ENCODE measurements at regions not wholly inside any gene's neighbourhood (a gene's known extent, or its start where the extent isn't known, plus 50 kb on each side); places are given as distances from the start of the nearest gene placed in this dataset.
"Not testable (repeated sequence)": the region's sequence is repeated elsewhere in the genome, so short reads cannot be mapped to it uniquely, and the experiment has no call there.

DNA sequence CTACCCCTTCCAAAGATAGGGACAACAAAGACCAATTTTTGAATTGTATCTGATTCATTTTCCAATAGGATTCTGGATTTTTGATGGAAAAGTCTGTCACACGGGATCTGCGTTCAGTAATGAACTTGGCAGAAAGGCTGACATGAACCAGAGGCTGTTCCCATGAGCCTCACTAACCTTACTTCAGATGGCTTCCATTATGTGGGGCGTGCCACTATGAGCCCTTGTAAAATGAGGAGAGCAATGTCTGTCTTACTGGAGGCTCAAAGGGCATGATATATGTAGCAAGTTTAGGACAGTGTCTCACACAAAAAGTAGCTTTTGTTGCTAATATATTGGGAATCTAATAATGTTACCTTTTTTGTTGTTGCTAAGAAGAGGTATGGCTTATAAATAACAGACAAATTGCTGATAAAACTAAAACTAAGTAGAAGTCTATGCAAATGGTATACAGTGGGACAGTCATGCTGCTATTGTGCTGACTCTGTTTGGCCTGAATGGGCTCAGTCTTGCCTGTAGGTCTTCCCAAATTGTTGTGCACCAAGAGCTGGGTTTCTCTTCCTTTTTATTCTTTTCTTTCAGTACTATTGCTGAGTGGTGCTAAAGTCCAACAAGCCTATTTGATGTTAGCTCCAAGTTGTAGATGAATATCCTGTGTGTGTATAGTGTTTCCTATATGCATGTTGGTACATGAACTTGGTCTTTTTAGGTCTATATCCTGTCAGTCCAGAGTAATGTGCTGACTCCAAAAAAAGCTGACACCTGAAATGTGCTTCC, 132.1 kb downstream of the SPRY1 start:
- DNase-seq (ENCODE audit: extremely low read depth in 1 of 11, low read depth in 9 of 11, low spot score in 4 of 11): no peak

DNA sequence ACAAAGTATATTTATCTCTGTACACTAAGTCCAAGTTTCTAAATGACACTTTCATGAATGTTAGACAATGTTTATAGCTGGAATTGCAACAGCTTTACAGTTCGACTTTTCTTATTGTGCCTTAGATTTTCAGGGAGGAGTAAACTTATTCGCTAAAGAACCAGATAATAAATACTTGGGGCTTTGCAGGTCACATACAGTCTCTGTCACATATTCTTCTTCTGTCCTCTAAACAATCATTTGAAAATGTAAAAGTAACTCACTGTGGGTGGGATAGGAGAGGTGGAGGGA, 132.6 kb downstream of the SPRY1 start:
- no peak for DNase-seq (ENCODE audit: extremely low read depth in 1 of 11, low read depth in 9 of 11, low spot score in 4 of 11)

DNA sequence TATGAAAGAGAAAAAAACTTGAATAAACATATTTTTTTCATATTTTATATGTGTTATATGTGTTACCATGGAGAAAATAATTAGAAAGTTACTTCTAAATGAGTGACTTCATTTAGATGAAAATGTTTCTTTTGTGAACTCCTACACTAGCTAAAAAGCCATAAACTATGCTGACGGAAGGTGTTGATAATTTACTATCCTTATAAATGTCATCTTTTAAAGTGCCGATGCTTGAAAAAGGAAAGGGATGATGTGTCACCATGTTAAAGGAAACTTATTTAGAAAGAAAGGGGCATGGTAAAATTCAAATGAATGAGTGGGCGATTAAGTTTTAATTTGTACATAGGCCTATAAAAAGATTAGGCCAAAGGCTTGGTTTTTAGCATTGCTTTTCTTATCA, 133.8 kb downstream of the SPRY1 start:
- no peak for DNase-seq (ENCODE audit: extremely low read depth in 1 of 11, low read depth in 9 of 11, low spot score in 4 of 11)

DNA sequence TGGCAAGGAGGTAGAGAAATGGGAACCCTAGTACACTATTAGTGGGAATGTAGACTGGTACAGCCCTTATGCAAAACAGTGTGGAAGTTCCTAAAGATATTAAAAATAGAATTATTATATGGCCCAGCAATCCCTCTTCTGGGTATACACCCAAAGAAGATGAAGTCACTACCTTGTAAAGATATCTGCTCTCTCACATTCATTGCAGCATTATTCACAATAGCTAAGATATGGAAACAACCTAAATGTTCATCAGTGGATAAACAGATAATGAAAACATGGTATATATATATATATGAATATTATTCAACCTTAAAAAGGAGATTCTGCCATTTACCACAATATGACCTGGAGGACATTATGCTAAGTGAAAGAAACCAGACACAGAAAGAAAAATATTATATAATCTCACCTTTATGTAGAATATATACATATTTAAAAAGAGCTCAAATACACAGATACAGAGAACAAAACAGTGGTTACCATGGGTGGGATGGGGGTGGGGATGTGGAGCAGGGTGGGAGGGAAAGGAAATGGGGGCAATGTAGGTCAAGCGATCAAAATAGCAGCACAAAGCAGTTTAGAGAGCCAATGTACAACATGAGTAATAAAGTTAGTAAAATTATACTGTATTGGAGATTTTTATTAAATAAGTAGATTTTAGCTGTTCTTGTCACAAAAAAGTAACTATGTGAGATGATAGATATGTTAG, 138.6 kb downstream of the SPRY1 start:
- DNase-seq (ENCODE audit: extremely low read depth in 1 of 11, low read depth in 9 of 11, low spot score in 4 of 11): no peak

DNA sequence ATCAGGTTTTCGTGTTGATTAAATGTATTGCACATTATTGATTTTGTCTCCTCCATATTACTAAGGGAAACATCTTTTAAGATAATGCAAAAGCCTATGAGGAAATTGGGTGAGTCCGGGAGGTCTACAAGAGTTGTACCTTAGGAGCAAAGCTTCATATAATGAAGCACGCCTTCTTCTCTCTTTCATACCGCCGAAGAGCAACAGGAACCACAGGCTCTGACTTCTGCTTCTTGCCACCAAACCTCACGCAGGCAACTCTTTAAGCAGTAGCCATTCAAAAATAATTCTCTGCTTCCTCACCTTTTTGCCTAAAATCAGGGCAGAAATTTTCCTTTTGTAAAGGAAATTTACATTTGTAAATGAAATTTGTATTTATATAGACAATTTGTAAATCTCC, 139.6 kb downstream of the SPRY1 start:
- no peak for DNase-seq (ENCODE audit: extremely low read depth in 1 of 11, low read depth in 9 of 11, low spot score in 4 of 11)

DNA sequence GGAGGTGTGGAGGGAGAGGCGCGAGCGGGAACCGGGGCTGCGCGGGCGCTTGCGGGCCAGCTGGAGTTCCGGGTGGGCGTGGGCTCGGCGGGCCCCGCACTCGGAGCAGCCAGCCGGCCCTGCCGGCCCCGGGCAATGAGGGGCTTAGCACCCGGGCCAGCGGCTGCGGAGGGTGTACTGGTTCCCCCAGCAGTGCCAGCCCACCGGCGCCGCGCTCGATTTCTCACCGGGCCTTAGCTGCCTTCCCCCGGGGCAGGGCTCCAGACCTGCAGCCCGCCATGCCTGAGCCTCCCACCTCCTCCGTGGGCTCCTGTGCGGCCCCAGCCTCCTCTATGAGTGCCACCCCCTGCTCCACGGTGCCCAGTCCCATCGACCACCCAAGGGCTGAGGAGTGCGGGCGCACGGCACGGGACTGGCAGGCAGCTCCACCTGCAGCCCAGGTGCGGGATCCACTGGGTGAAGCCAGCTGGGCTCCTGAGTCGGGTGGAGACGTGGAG, 141.4 kb downstream of the SPRY1 start:
- DNase-seq (ENCODE audit: extremely low read depth in 1 of 11, low read depth in 9 of 11, low spot score in 4 of 11): not testable (repeated sequence)

DNA sequence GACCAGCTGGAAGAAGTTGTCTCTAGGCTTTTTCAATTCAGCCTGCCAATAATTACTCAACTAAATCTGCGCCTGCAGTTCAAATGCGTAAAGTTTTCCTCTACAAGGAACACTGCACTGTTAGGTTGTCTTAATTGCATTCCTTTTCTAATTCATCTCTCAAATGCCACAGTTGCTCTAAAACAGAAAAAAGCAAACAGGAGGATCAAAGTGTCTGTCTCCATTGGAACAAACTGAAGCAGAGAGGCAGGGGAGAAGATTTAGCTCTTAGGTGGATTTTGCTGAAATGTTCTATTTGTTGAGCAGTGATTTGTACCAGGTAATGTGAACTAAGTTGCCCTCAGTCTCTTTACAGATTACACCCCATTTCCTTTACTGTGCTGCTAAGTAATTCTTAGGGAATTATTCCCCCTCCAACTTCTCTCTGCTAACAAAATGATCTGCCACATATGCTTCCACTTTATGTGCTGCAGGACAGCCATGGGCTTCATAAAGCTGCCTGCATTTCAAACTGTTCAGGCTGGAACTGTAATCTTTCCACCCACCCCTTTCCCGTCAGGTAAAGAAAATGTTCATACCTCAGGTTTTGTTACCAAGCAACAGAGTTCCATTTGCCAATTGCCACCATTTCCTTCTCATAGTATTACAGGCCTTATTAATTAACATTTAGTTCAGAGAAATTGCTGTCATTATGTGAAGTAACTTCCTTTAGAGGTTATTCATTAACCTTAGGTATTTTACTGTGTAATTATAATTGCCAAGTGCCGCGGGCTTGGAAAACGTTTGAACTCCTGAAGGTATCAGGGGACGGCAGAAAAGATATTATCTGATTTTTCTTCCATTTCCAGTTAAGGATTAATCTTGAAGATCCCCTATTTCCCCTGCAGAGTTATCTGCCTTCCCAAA, 149.3 kb downstream of the SPRY1 start:
- peak in 5 of 11 donors; percentile 24 to 75 (median 46) for DNase-seq (ENCODE audit: extremely low read depth in 1 of 11, low read depth in 9 of 11, low spot score in 4 of 11)

DNA sequence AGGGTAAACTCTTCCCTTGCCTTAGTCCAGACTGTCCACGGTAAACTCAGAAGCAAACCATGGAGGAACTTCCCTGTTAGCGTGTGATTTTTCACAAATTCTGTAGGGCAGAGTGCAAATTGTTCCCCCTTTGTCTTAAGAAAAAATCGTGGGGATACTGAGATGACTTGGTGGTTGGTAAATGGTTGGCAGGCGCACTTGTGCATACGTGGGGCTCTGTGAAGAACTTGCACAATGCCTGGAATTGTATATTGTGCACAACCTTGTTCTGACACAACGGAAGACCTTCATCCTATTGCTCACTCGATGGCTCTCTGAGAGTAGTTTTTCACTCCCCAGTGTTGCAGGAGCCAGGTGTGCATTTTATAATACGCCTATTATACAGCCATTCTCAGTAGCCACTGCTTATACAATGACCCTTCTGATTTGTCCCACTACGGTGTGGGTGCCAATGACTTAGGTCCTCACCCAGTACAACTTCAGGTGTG, 150.0 kb downstream of the SPRY1 start:
- peak in 2 of 11 donors; percentile 15 to 25 for DNase-seq (ENCODE audit: extremely low read depth in 1 of 11, low read depth in 9 of 11, low spot score in 4 of 11)

DNA sequence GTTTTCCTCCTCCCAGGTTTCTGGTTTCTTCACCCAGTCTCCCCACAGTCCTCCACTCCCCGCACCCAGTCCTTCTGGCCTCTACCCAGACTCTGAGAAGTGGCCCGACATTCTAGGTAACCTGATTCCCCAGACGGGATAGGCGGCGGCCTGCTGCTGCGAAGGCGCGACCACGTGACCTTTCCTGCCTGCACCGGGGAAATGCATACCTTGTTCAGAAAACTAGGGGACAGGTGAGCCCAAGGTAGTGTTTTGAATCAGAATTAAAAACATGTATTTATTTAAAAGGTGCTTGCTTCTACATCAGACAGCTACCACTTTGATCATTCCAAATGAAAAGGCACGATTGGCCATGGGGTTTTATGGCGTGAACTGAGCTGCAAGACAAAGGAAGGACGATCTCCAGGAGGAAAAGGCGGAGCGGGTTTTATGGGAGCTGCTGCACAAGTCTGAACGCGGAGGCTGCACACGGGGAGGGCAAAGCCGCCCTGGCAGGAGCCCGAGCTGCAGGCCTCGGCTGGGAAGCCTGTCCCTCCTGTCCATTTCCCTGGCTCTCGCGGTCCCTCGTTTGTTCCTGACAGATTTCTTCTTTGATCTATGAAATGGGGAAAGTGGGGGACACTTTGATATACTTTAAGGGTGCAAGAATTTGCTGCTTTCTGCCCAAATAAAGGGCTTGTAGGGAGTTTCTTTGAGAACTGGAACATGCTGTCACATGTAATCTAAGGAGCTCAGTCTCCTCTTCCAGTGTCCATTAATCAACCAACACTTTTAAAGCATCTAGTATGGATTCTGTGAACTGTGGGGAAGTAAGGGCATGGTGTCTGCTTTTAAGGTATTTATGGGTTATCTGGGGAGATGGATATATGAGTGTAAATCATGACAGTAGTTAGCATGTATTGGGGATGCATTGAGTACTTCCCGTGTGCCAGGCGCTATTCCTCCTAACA, 150.9 kb downstream of the SPRY1 start:
- peak in 5 of 11 donors; percentile 53 to 70 (median 60) for DNase-seq (ENCODE audit: extremely low read depth in 1 of 11, low read depth in 9 of 11, low spot score in 4 of 11)

DNA sequence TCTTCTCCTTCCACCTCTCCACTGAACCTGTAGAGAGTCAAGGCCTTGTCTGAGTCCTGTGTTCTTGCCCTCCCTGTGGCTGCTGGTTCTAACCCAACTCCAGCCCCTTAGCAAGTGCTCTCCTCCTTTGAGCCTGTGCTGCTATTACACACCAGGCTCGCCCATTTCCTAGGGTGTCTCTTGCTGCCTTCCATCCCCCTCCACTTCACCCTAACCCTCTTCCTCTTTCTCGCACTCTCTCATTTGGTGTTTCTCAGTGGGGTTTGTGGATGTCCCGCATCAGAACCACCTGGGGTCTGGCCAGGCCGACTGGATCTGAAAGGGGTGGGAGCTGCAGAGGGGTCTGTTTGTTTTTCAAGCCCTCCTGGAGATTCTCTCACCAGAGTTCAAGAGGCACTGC, 156.7 kb downstream of the SPRY1 start:
- no peak for DNase-seq (ENCODE audit: extremely low read depth in 1 of 11, low read depth in 9 of 11, low spot score in 4 of 11)

DNA sequence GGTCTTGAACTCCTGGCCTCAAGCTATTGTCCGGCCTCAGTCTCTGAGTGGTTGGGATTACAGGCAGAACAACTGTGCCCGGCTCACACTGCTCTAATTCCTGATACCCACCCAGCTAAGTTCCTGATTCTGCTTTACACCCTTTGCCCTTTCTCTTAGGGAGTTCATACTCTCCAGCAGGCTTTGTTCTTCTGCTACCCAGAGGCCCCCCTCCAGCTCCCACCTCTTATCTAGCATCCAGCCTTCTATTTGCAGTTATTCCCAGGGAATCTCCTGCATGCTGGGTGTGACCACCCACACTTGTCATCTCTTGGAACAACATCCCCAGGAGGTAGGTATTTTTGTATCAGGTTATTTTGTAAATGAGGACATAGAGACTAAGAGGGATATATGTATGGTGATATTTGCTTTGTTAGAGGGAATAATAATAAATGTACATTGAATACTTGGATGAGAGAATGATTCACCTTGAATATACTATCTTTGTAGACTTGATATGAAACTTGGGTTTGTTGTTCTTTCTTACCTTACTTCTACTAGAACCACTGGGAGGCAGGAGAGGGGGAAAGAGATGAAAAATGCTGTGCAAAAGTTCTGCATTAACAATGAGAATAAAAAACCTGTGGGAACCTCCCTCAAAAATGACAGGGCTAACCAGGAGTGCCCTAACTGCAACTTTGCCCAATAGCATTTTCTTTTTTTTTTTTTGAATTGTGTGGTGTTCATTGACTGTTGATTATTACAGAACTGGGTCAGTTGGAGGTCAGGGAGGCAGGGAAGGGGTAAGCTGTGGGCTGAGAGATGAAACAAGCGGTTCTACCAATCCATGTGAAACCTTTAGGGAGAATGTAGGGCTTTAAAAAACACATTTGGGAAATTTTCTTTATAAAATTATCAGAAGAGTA, 157.4 kb downstream of the SPRY1 start:
- DNase-seq (ENCODE audit: extremely low read depth in 1 of 11, low read depth in 9 of 11, low spot score in 4 of 11): peak in 3 of 11 donors; percentile 30 to 35 (median 32)

DNA sequence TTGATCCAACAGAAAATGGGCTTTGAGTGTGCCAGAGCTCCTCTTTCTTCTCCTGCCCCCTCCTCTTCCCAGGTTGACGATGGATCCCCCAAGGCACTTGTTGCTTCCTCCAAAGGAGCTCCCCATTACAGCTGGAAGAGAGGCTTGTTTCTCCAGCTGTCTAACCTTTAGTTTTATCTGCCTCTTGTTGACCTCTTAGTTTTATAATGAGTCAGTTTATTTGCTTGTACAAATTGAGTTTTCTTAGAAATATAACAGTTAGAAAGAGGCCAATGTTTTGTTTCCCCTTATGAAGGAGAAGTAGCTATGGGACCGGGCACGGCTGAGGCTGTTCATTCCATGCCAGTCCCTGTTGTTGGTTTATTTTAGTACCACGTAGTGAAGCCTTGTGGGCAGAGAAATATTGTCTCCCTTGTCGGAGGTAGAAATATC, 158.2 kb downstream of the SPRY1 start:
- DNase-seq (ENCODE audit: extremely low read depth in 1 of 11, low read depth in 9 of 11, low spot score in 4 of 11): peak in 1 of 11 donors; percentile 18

DNA sequence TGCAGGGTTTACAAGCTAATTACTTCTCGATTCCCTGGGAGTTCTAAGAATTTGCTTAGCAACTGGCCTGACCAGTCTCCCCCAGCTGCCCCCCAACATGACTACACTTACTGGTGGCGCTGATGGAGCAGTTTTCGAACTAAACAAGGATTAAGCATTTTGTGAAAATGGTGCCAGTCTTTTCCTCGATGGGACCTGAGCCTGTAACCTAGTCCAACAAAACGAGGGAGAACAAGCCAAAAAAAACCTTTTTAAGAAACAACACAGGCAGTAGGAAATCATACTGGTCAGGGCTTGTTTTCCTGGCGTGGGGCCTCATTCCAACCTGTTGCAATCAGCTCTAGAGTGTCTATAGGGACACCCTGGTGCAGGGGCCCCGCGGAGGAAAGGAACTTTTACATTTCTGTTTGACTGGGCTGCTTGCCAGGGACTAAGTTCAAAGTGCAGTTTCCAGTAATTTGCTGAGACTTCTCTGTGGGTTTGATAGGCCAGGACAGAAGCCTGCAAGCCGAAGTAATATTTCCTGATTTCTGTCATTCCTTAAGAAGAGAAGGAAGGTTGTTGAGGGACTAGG, 158.7 kb downstream of the SPRY1 start:
- DNase-seq (ENCODE audit: extremely low read depth in 1 of 11, low read depth in 9 of 11, low spot score in 4 of 11): peak in 7 of 11 donors; percentile 77 to 93 (median 83)

DNA sequence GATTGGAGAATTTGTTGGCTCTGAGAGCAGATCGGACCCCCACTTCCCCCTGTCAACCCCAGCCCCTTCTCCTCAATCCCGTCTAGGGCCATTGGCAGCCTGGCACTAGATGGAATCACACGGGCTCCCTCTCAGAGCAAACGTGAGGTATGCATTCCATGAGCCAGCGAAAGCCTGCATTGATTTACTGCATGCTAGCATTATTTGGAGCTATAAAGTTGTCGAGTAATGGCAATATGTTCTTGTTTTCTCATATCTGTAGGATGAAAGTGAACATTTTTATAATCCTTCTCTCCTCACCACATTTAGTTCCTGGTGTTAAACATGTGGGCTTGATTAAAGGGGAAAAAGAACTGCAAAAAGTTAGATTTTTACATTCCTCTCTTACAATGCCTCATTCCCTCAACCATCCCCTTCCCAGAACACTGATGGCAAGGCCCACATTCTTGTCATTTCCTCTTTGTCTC, 159.2 kb downstream of the SPRY1 start:
- DNase-seq (ENCODE audit: extremely low read depth in 1 of 11, low read depth in 9 of 11, low spot score in 4 of 11): peak in 2 of 11 donors; percentile 29 to 34

DNA sequence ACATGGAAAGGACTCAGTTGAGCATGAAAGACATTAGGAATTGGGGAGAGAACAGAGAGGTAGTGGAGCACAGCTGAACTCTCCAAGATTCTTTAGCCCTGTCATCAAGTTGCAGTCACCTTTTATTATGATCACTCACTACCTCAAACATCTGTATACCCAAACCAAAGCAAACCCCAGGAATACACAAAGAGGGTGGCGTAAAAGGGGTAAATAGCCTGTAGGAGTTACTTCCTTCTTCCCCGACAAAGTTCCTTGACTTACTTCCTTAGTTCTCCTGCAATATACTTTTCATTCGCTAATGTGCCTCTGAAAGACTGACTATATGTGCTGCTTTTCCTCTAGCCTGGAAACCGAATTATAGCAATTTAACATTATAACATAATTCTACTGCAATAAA, 159.9 kb downstream of the SPRY1 start:
- DNase-seq (ENCODE audit: extremely low read depth in 1 of 11, low read depth in 9 of 11, low spot score in 4 of 11): no peak

DNA sequence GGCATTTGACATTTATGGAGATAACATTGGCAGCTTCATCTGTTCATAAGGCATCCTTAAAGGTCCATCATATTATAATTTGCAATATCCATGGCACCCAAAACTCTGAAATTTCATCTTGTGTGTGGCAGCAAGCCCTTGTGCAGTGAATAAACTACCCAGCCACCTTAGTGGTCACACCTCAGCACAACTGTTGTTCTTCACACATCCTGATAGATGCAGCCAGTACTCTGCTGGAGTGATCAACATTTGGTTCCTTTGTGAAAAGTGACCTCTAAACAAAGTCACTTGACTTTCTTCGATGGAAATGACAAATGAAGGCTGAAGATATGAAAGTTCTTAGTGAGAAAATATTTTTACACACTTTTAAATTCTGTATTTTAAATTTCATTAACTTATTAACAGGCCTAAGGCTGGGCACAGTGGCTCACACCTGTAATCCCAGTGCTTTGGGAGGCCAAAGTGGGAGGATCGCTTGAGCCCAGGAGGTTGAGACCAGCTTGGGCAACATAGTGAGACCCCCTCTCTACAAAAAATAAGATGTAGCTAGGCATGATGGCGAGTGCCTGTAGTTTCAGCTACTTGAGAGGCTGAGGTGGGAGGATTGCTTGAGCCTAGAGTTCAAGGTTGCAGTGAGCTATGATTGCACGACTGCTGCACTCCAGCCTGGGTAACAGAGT, 161.4 kb downstream of the SPRY1 start:
- DNase-seq (ENCODE audit: extremely low read depth in 1 of 11, low read depth in 9 of 11, low spot score in 4 of 11): no peak

Measured in renal cortex interstitium (tissue), 11 donors.